ENCODE measurements at regions not wholly inside any gene's neighbourhood (a gene's known extent, or its start where the extent isn't known, plus 50 kb on each side); places are given as distances from the start of the nearest gene placed in this dataset.

GRCh38 chr9:119827526-119827925, 458.3 kb upstream of the BRINP1 start:
- Mint-ChIP-seq H3K4me3 (no peak overlapping the region), H3K36me3 (ENCODE audit: low read depth) (no peaks in the 10 kb centered on the region), H3K9me3 (no peaks in the 10 kb centered on the region), H3K27me3 (ENCODE audit: low read depth, poor library complexity) (no peaks in the 10 kb centered on the region), H3K27ac (no peak overlapping the region), H3K4me1 (no peaks in the 10 kb centered on the region)
- no peak for DNase-seq
- TF ChIP-seq CTCF (IDR thresholded peaks at IDR 0.05): no peak

GRCh38 chr9:119827126-119827525, 457.9 kb upstream of the BRINP1 start:
- no peaks in the 10 kb centered on the region for H3K36me3 Mint-ChIP-seq (ENCODE audit: low read depth)
- DNase-seq: no peak
- TF ChIP-seq CTCF (IDR thresholded peaks at IDR 0.05): no peak
- no peak overlapping the region for H3K4me3 Mint-ChIP-seq
- H3K27me3 Mint-ChIP-seq (ENCODE audit: low read depth, poor library complexity): no peaks in the 10 kb centered on the region
- H3K4me1 Mint-ChIP-seq: no peaks in the 10 kb centered on the region
- no peak overlapping the region for H3K27ac Mint-ChIP-seq
- no peaks in the 10 kb centered on the region for H3K9me3 Mint-ChIP-seq

- TF ChIP-seq CTCF (IDR thresholded peaks at IDR 0.05): no peak
- no peaks in the 10 kb centered on the region for H3K36me3 Mint-ChIP-seq (ENCODE audit: low read depth)
- H3K9me3 Mint-ChIP-seq: no peaks in the 10 kb centered on the region
- no peak for DNase-seq
- no peak overlapping the region for H3K4me3 Mint-ChIP-seq
- no peak overlapping the region for H3K27ac Mint-ChIP-seq
- H3K27me3 Mint-ChIP-seq (ENCODE audit: low read depth, poor library complexity): no peaks in the 10 kb centered on the region
- no peaks in the 10 kb centered on the region for H3K4me1 Mint-ChIP-seq
Measured at GRCh38 chr9:119818726-119819435, 449.6 kb upstream of the BRINP1 start.

GRCh38 chr9:119810645-119811429, 441.6 kb upstream of the BRINP1 start:
- TF ChIP-seq CTCF (IDR thresholded peaks at IDR 0.05): no peak
- Mint-ChIP-seq H3K4me1 (peaks cover 36% of the 10 kb centered on the region), H3K27ac (no peak overlapping the region), H3K36me3 (ENCODE audit: low read depth) (no peaks in the 10 kb centered on the region), H3K4me3 (no peak overlapping the region), H3K27me3 (ENCODE audit: low read depth, poor library complexity) (peaks cover 3% of the 10 kb centered on the region), H3K9me3 (no peaks in the 10 kb centered on the region)
- DNase-seq: no peak

GRCh38 chr9:119803679-119804078, 434.4 kb upstream of the BRINP1 start:
- Mint-ChIP-seq H3K4me3 (no peak overlapping the region), H3K9me3 (no peaks in the 10 kb centered on the region), H3K27ac (no peak overlapping the region), H3K4me1 (peaks cover 26% of the 10 kb centered on the region), H3K36me3 (ENCODE audit: low read depth) (no peaks in the 10 kb centered on the region), H3K27me3 (ENCODE audit: low read depth, poor library complexity) (no peaks in the 10 kb centered on the region)
- TF ChIP-seq CTCF (IDR thresholded peaks at IDR 0.05): no peak
- DNase-seq: no peak

Data from nephron progenitor cell (in vitro differentiated cells).